ENCODE measurements at regions not wholly inside any gene's neighbourhood (a gene's known extent, or its start where the extent isn't known, plus 50 kb on each side); places are given as distances from the start of the nearest gene placed in this dataset.

DNA sequence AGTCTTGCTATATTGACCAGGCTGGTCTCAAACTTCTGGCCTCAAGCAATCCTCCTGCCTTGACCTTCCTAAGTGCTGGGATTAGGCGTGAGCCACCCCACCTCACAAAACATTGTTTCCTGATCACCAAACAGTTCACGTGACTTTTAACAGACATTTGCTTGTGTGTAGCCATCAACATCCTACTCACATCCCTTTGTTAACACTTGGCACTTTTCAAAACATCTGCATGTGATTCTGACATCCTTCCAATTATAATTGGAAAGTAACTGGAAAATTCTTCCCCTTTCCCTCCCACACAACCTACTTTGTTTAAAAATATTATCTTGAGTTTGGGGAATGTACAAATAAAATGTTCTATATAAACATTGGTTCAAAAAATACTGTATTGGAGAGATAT is 317.9 kb downstream of the PCNX1 start:
- H3K4me1 ChIP-seq (ENCODE audit: insufficient read depth, low read length) = peaks cover 10% of the 10 kb centered on the region
- 90% methylated on average over 2 of the region's 2 CpGs for WGBS
- no peaks in the 10 kb centered on the region for H3K27me3 ChIP-seq (ENCODE audit: insufficient read depth, low read length)
- no peak overlapping the region for H3K4me3 ChIP-seq (ENCODE audit: low read length)
- no peak overlapping the region for H3K27ac ChIP-seq (ENCODE audit: low read depth, low read length)
- H3K9ac ChIP-seq (ENCODE audit: low read depth, low read length) = no peak overlapping the region
- no peaks in the 10 kb centered on the region for H3K9me3 ChIP-seq (ENCODE audit: insufficient read depth, low read depth, low read length)
- no peaks in the 10 kb centered on the region for H3K36me3 ChIP-seq (ENCODE audit: insufficient read depth, low read length)

DNA sequence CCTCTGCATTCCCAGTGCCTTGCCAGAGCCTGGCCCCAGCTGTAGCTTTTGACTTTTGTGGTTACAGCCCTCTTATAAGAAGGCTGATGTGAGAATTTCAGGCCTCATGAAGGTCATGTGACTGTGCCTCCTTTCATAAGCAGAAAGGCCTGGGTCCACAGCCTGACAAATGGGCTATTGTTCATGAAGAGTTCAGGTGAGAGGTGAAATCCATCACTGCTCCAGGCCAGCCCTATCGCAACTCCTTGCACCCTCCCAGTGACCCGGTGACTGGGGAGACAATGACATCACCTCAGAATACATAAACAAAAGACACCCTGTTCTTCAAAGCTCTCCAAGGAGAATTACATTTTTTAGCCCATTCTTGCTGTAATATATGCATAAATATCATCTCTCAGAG is 321.5 kb downstream of the PCNX1 start:
- H3K27me3 ChIP-seq (ENCODE audit: insufficient read depth, low read length) = no peaks in the 10 kb centered on the region
- no peaks in the 10 kb centered on the region for H3K36me3 ChIP-seq (ENCODE audit: insufficient read depth, low read length)
- H3K9me3 ChIP-seq (ENCODE audit: insufficient read depth, low read depth, low read length) = no peaks in the 10 kb centered on the region
- no peak overlapping the region for H3K9ac ChIP-seq (ENCODE audit: low read depth, low read length)
- H3K27ac ChIP-seq (ENCODE audit: low read depth, low read length) = no peak overlapping the region
- H3K4me1 ChIP-seq (ENCODE audit: insufficient read depth, low read length) = no peaks in the 10 kb centered on the region
- WGBS = 83% methylated on average over 2 of the region's 2 CpGs
- H3K4me3 ChIP-seq (ENCODE audit: low read length) = no peak overlapping the region

- no peaks in the 10 kb centered on the region for H3K27me3 ChIP-seq (ENCODE audit: insufficient read depth, low read length)
- 93% methylated on average over 7 of the region's 7 CpGs for WGBS
- H3K9ac ChIP-seq (ENCODE audit: low read depth, low read length) = no peak overlapping the region
- H3K9me3 ChIP-seq (ENCODE audit: insufficient read depth, low read depth, low read length) = no peaks in the 10 kb centered on the region
- no peak overlapping the region for H3K4me3 ChIP-seq (ENCODE audit: low read length)
- H3K27ac ChIP-seq (ENCODE audit: low read depth, low read length) = no peak overlapping the region
- no peaks in the 10 kb centered on the region for H3K36me3 ChIP-seq (ENCODE audit: insufficient read depth, low read length)
- H3K4me1 ChIP-seq (ENCODE audit: insufficient read depth, low read length) = no peaks in the 10 kb centered on the region
Observed at GRCh38 chr14:71229875-71230274, 322.6 kb downstream of the PCNX1 start.

GRCh38 chr14:71230897-71231296 is 323.6 kb downstream of the PCNX1 start:
- H3K9me3 ChIP-seq (ENCODE audit: insufficient read depth, low read depth, low read length) = no peaks in the 10 kb centered on the region
- no peaks in the 10 kb centered on the region for H3K27me3 ChIP-seq (ENCODE audit: insufficient read depth, low read length)
- no peaks in the 10 kb centered on the region for H3K36me3 ChIP-seq (ENCODE audit: insufficient read depth, low read length)
- no peak overlapping the region for H3K4me3 ChIP-seq (ENCODE audit: low read length)
- no peak overlapping the region for H3K27ac ChIP-seq (ENCODE audit: low read depth, low read length)
- no peaks in the 10 kb centered on the region for H3K4me1 ChIP-seq (ENCODE audit: insufficient read depth, low read length)
- H3K9ac ChIP-seq (ENCODE audit: low read depth, low read length) = no peak overlapping the region
- 90% methylated on average over 13 of the region's 13 CpGs for WGBS

DNA sequence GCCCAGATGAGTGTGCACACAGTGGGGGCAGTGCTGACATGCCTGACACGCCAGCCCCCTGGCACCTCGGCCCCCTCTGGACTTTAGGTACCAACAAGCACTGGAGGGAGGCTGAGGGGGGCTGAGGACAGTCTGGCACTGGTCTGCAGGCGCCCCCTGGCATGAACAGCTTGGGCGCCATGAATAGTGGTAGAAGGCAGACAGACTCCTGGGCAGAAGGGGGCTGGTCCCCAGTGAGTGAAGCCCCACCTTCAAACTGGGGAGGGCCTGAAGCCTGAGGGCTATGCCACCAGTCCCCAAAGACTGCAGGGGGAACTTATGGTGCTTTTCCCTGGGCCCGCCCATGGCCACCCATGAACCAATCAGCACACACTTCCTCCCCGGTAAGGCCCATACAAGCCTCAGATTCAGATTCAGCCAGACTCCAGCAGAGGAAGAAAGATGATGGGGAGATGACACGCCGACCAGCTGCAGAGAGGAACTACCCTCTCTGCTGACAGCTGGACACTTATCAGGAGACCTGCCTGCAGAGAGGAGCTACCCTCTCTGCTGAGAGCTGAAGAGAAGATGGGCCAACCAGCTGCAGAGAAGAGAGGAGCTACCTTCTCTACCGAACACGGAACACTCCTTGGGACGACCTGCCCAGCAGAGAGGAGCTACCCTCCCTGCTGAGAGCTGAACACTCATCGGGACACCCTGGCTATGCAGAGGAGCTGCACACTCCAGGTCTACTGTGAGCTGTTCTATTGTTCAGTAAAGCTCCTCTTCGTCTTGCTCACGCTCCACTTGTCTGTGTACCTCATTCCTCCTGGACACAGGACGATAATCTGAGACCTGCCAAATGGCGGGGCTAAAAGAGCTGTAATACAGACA is 324.5 kb downstream of the PCNX1 start:
- H3K9ac ChIP-seq (ENCODE audit: low read depth, low read length) = no peak overlapping the region
- 92% methylated on average over 16 of the region's 16 CpGs for WGBS
- H3K9me3 ChIP-seq (ENCODE audit: insufficient read depth, low read depth, low read length) = no peaks in the 10 kb centered on the region
- H3K4me3 ChIP-seq (ENCODE audit: low read length) = no peak overlapping the region
- H3K27me3 ChIP-seq (ENCODE audit: insufficient read depth, low read length) = no peaks in the 10 kb centered on the region
- H3K4me1 ChIP-seq (ENCODE audit: insufficient read depth, low read length) = no peaks in the 10 kb centered on the region
- H3K36me3 ChIP-seq (ENCODE audit: insufficient read depth, low read length) = no peaks in the 10 kb centered on the region
- no peak overlapping the region for H3K27ac ChIP-seq (ENCODE audit: low read depth, low read length)

DNA sequence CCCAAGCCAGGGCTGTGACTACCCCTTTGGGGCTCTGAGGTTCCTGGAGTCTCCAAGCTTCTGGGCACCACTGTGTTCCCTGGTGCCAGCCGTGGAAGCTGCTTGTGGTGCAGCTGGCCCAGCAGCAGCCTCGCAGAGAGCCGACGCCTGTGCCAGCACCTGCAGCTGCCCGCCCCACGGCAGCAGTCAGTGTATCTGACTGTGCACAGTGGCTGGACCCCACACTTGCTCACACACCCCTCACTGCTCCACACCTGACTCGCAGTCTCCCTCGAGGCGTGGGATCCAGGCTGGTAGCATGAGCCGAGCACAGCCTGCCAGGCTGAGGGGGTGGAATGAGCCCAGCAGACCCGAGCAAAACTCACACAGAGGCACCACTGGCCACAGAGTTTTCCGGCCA is 325.2 kb downstream of the PCNX1 start:
- 95% methylated on average over 12 of the region's 12 CpGs for WGBS
- Histone ChIP-seq H3K9ac (ENCODE audit: low read depth, low read length) (no peak overlapping the region), H3K4me3 (ENCODE audit: low read length) (no peak overlapping the region), H3K9me3 (ENCODE audit: insufficient read depth, low read depth, low read length) (no peaks in the 10 kb centered on the region), H3K4me1 (ENCODE audit: insufficient read depth, low read length) (no peaks in the 10 kb centered on the region), H3K36me3 (ENCODE audit: insufficient read depth, low read length) (no peaks in the 10 kb centered on the region), H3K27me3 (ENCODE audit: insufficient read depth, low read length) (no peaks in the 10 kb centered on the region), H3K27ac (ENCODE audit: low read depth, low read length) (no peak overlapping the region)

DNA sequence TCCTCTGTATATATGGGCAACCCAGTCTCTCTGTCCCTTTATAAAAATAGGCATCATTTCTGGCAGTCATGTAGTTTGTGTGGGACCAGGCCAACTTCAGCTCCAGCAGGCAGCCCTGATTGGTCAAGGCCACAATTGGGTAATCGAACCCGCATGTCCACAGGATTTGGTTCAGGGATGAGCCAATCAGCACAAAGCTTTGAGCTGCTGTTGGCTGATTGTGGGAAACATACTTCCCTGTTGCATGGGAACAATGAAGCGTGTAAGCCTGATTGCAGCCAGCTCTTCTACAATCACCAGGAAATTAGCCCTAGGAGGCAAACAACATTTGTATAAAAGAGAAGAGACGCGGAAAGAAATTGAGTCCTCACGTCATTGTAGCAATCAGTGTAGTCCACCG is 328.6 kb downstream of the PCNX1 start:
- no peak overlapping the region for H3K27ac ChIP-seq (ENCODE audit: low read depth, low read length)
- no peaks in the 10 kb centered on the region for H3K36me3 ChIP-seq (ENCODE audit: insufficient read depth, low read length)
- no peaks in the 10 kb centered on the region for H3K9me3 ChIP-seq (ENCODE audit: insufficient read depth, low read depth, low read length)
- H3K9ac ChIP-seq (ENCODE audit: low read depth, low read length) = no peak overlapping the region
- no peak overlapping the region for H3K4me3 ChIP-seq (ENCODE audit: low read length)
- H3K27me3 ChIP-seq (ENCODE audit: insufficient read depth, low read length) = no peaks in the 10 kb centered on the region
- no peaks in the 10 kb centered on the region for H3K4me1 ChIP-seq (ENCODE audit: insufficient read depth, low read length)
- 92% methylated on average over 7 of the region's 7 CpGs for WGBS

DNA sequence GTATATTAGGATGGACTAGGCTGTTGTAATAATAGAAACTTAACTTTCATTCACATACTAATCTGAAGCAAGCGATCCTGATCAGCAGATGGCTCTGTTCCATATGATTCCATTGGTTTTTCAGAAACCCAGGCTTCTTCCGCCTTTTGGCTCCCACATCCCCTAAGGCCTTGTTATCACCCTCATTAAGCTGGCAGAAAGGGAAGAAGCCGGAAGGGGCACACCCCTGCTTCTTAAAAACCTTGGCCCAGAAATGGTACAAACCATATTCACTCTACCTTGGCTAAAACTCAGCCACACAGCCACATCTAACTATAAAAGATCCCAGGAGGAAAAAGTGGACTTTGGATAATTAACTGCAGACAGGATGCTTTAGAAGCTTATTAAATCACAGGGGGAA is 329.2 kb downstream of the PCNX1 start:
- WGBS = 90% methylated on average over 3 of the region's 3 CpGs

GRCh38 chr14:71237556-71237955 is 330.3 kb downstream of the PCNX1 start:
- no peaks in the 10 kb centered on the region for H3K36me3 ChIP-seq (ENCODE audit: insufficient read depth, low read length)
- no peak overlapping the region for H3K27ac ChIP-seq (ENCODE audit: low read depth, low read length)
- no peaks in the 10 kb centered on the region for H3K9me3 ChIP-seq (ENCODE audit: insufficient read depth, low read depth, low read length)
- 92% methylated on average over 4 of the region's 4 CpGs for WGBS
- no peak overlapping the region for H3K4me3 ChIP-seq (ENCODE audit: low read length)
- no peaks in the 10 kb centered on the region for H3K4me1 ChIP-seq (ENCODE audit: insufficient read depth, low read length)
- H3K27me3 ChIP-seq (ENCODE audit: insufficient read depth, low read length) = no peaks in the 10 kb centered on the region
- H3K9ac ChIP-seq (ENCODE audit: low read depth, low read length) = no peak overlapping the region

More for the DNA sequence above, 329.2 kb downstream of the PCNX1 start:
- no peak overlapping the region for H3K9ac ChIP-seq (ENCODE audit: low read depth, low read length)
- H3K27ac ChIP-seq (ENCODE audit: low read depth, low read length) = no peak overlapping the region
- H3K4me1 ChIP-seq (ENCODE audit: insufficient read depth, low read length) = no peaks in the 10 kb centered on the region
- no peak overlapping the region for H3K4me3 ChIP-seq (ENCODE audit: low read length)
- no peaks in the 10 kb centered on the region for H3K9me3 ChIP-seq (ENCODE audit: insufficient read depth, low read depth, low read length)
- H3K36me3 ChIP-seq (ENCODE audit: insufficient read depth, low read length) = no peaks in the 10 kb centered on the region
- H3K27me3 ChIP-seq (ENCODE audit: insufficient read depth, low read length) = no peaks in the 10 kb centered on the region

DNA sequence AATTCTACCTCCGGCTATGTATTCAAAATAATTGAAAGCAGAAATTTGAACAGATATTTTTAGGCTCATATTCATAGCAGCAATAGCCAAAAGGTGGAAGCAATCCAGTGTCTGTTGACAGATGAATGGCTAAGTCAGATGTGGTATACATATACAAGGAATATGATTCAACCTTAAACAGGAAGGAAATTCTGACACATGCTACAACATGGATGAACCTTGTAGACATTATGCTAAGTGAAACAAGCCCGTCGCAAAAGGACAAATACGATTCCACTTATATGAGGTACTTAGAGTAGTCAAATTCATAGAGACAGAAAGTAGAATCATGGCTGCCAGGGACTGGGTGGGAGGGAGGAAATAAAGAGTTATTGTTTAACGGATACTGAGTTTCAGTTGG is 331.6 kb downstream of the PCNX1 start:
- Histone ChIP-seq H3K9me3 (ENCODE audit: insufficient read depth, low read depth, low read length) (no peaks in the 10 kb centered on the region), H3K4me3 (ENCODE audit: low read length) (no peak overlapping the region), H3K9ac (ENCODE audit: low read depth, low read length) (no peak overlapping the region), H3K4me1 (ENCODE audit: insufficient read depth, low read length) (no peaks in the 10 kb centered on the region), H3K36me3 (ENCODE audit: insufficient read depth, low read length) (no peaks in the 10 kb centered on the region), H3K27me3 (ENCODE audit: insufficient read depth, low read length) (no peaks in the 10 kb centered on the region), H3K27ac (ENCODE audit: low read depth, low read length) (no peak overlapping the region)
- 96% methylated on average over 5 of the region's 5 CpGs for WGBS

- Histone ChIP-seq H3K9ac (ENCODE audit: low read depth, low read length) (no peak overlapping the region), H3K27me3 (ENCODE audit: insufficient read depth, low read length) (no peaks in the 10 kb centered on the region), H3K4me3 (ENCODE audit: low read length) (no peak overlapping the region), H3K27ac (ENCODE audit: low read depth, low read length) (no peak overlapping the region), H3K9me3 (ENCODE audit: insufficient read depth, low read depth, low read length) (no peaks in the 10 kb centered on the region), H3K36me3 (ENCODE audit: insufficient read depth, low read length) (no peaks in the 10 kb centered on the region), H3K4me1 (ENCODE audit: insufficient read depth, low read length) (no peaks in the 10 kb centered on the region)
- WGBS = 93% methylated on average over 6 of the region's 6 CpGs
Observed at GRCh38 chr14:71240171-71240570, 332.9 kb downstream of the PCNX1 start.
